DND-41 (cell line): ENCODE measurements at regions not wholly inside any gene's neighbourhood (a gene's known extent, or its start where the extent isn't known, plus 50 kb on each side); places are given as distances from the start of the nearest gene placed in this dataset.
A peak's percentile ranks its signal among the peaks of the same experiment; 100 is the strongest.
"Not testable (repeated sequence)": the region's sequence is repeated elsewhere in the genome, so short reads cannot be mapped to it uniquely, and the experiment has no call there.

Experiments used
- ATAC-seq: fragments of 200-7000 bp; cut with Tn5 transposase; 3 replicates; pipeline ENCODE4 v1.9.1; 2021; ENCODE audit warnings: low read depth; ENCODE audit not compliant: insufficient read depth
- DNase-seq: peaks from one replicate; pipeline ENCODE4 v3.0.0-alpha.2; 2020
- H2AFZ ChIP-seq: 2 replicates; pipeline ENCODE4 v1.6.0; 2012; ENCODE audit warnings: low read depth, low read length
- H3K27ac ChIP-seq: 2 replicates; pipeline ENCODE4 v1.5.1; 2012; ENCODE audit warnings: low read length, inconsistent platforms
- H3K27me3 ChIP-seq: fragments of 200-600 bp; sonication (generic); 2 replicates; pipeline ENCODE4 v1.6.0; 2012; ENCODE audit warnings: low read length, mild to moderate bottlenecking, inconsistent platforms; ENCODE audit not compliant: insufficient read depth, poor library complexity
- H3K36me3 ChIP-seq: 2 replicates; pipeline ENCODE4 v1.5.1; 2012; ENCODE audit warnings: low read length, inconsistent platforms; ENCODE audit not compliant: insufficient read depth
- H3K4me1 ChIP-seq: 2 replicates; pipeline ENCODE4 v1.5.1; 2012; ENCODE audit warnings: mild to moderate bottlenecking, low read length; ENCODE audit not compliant: insufficient read depth
- H3K4me2 ChIP-seq: 2 replicates; pipeline ENCODE4 v1.6.0; 2012; ENCODE audit warnings: mild to moderate bottlenecking, moderate library complexity, low read length, inconsistent platforms; ENCODE audit not compliant: insufficient read depth
- H3K4me3 ChIP-seq, 2 experiments: fragments of 200-600 bp in 1 of 2; shearing (Covaris generic) in 1 of 2; 2 replicates each; pipeline ENCODE4 v1.5.1; 2012 to 2016; ENCODE audit warnings: inconsistent platforms in 2 of 2, low read length in 2 of 2, mild to moderate bottlenecking in 2 of 2, low read depth in 1 of 2, moderate library complexity in 1 of 2
- H3K79me2 ChIP-seq: 2 replicates; pipeline ENCODE4 v1.6.0; 2012; ENCODE audit warnings: low read length, inconsistent platforms; ENCODE audit not compliant: insufficient read depth
- H3K9ac ChIP-seq: 2 replicates; pipeline ENCODE4 v1.6.0; 2012; ENCODE audit warnings: low read depth, mild to moderate bottlenecking, inconsistent platforms, low read length, moderate library complexity
- H3K9me3 ChIP-seq: 2 replicates; pipeline ENCODE4 v1.5.1; 2012; ENCODE audit warnings: low read length, moderate library complexity, mild to moderate bottlenecking, inconsistent platforms; ENCODE audit not compliant: insufficient read depth, severe bottlenecking
- H4K20me1 ChIP-seq: 2 replicates; pipeline ENCODE4 v1.6.0; 2012; ENCODE audit warnings: low read length; ENCODE audit not compliant: insufficient read depth
- CTCF ChIP-seq: IDR thresholded peaks from 2 replicates; pipeline ENCODE4 v1.5.1; 2012; ENCODE audit warnings: borderline replicate concordance, low read length, moderate library complexity, mild to moderate bottlenecking; ENCODE audit not compliant: poor library complexity, severe bottlenecking; ENCODE audit errors: extremely low read depth
- EZH2 ChIP-seq: IDR thresholded peaks from 3 replicates; pipeline ENCODE4 v1.6.1; 2012; ENCODE audit warnings: borderline replicate concordance, low read depth, mild to moderate bottlenecking, moderate library complexity, low read length, inconsistent platforms; ENCODE audit not compliant: severe bottlenecking

- Histone ChIP-seq H3K27ac (no peak overlapping the region), H3K79me2 (no peaks in the 10 kb centered on the region), H3K4me2 (no peak overlapping the region), H4K20me1 (no peaks in the 10 kb centered on the region), H3K9me3 (no peaks in the 10 kb centered on the region), H3K4me1 (no peaks in the 10 kb centered on the region), H3K4me3 (no peak overlapping the region), H2AFZ (no peak overlapping the region), H3K9ac (no peak overlapping the region), H3K36me3 (no peaks in the 10 kb centered on the region), H3K27me3 (no peaks in the 10 kb centered on the region)
- no peak for DNase-seq
- TF ChIP-seq CTCF (no peak), EZH2 (no peak)
- no peak for ATAC-seq
Observed at GRCh38 chr4:12635629-12636028, 848.5 kb downstream of the RAB28 start.

GRCh38 chr4:12633053-12633651 lies 851.0 kb downstream of the RAB28 start:
- no peaks in the 10 kb centered on the region for H3K79me2 ChIP-seq
- no peaks in the 10 kb centered on the region for H3K4me1 ChIP-seq
- no peak overlapping the region for H3K4me3 ChIP-seq
- no peak overlapping the region for H3K27ac ChIP-seq
- TF ChIP-seq EZH2 (no peak), CTCF (peak; percentile 97)
- H3K27me3 ChIP-seq, result no peaks in the 10 kb centered on the region
- no peak overlapping the region for H3K9ac ChIP-seq
- DNase-seq, result peak; percentile 76
- H4K20me1 ChIP-seq, result no peaks in the 10 kb centered on the region
- H3K9me3 ChIP-seq, result no peaks in the 10 kb centered on the region
- H3K36me3 ChIP-seq, result no peaks in the 10 kb centered on the region
- no peak overlapping the region for H2AFZ ChIP-seq
- H3K4me2 ChIP-seq, result no peak overlapping the region
- ATAC-seq, result peak; percentile 93

GRCh38 chr4:12615822-12616221 lies 868.3 kb downstream of the RAB28 start:
- H3K36me3 ChIP-seq, result no peaks in the 10 kb centered on the region
- no peak overlapping the region for H2AFZ ChIP-seq
- no peak overlapping the region for H3K4me2 ChIP-seq
- H3K27ac ChIP-seq, result no peak overlapping the region
- no peaks in the 10 kb centered on the region for H3K4me1 ChIP-seq
- no peak for DNase-seq
- H3K79me2 ChIP-seq, result no peaks in the 10 kb centered on the region
- H3K27me3 ChIP-seq, result no peaks in the 10 kb centered on the region
- no peak overlapping the region for H3K9ac ChIP-seq
- H3K9me3 ChIP-seq, result no peaks in the 10 kb centered on the region
- H3K4me3 ChIP-seq, result no peak overlapping the region
- H4K20me1 ChIP-seq, result no peaks in the 10 kb centered on the region
- no peak for TF ChIP-seq CTCF
- TF ChIP-seq EZH2, result no peak
- ATAC-seq, result no peak

- no peaks in the 10 kb centered on the region for H3K79me2 ChIP-seq
- H3K4me1 ChIP-seq, result no peaks in the 10 kb centered on the region
- TF ChIP-seq EZH2 (no peak), CTCF (no peak)
- no peaks in the 10 kb centered on the region for H3K36me3 ChIP-seq
- ATAC-seq (no peak), DNase-seq (no peak)
- H3K27ac ChIP-seq, result no peak overlapping the region
- no peaks in the 10 kb centered on the region for H3K27me3 ChIP-seq
- no peaks in the 10 kb centered on the region for H3K9me3 ChIP-seq
- H3K4me2 ChIP-seq, result no peak overlapping the region
- no peak overlapping the region for H3K4me3 ChIP-seq
- H3K9ac ChIP-seq, result no peak overlapping the region
- no peak overlapping the region for H2AFZ ChIP-seq
- no peaks in the 10 kb centered on the region for H4K20me1 ChIP-seq
Observed at GRCh38 chr4:12612876-12613275, 871.3 kb downstream of the RAB28 start.

GRCh38 chr4:12609212-12609875 lies 874.8 kb downstream of the RAB28 start:
- not testable (repeated sequence) for ATAC-seq, H3K79me2 ChIP-seq, H2AFZ ChIP-seq, H3K4me2 ChIP-seq, H3K4me1 ChIP-seq, DNase-seq, H3K27me3 ChIP-seq, H3K27ac ChIP-seq, H3K9ac ChIP-seq, H4K20me1 ChIP-seq, H3K4me3 ChIP-seq, H3K36me3 ChIP-seq, H3K9me3 ChIP-seq
